Neutrophil (primary cell): ENCODE measurements at regions not wholly inside any gene's neighbourhood (a gene's known extent, or its start where the extent isn't known, plus 50 kb on each side); places are given as distances from the start of the nearest gene placed in this dataset.
"Not testable (repeated sequence)": the region's sequence is repeated elsewhere in the genome, so short reads cannot be mapped to it uniquely, and the experiment has no call there.

Source experiments
- H3K27ac ChIP-seq: fragments of 200-600 bp; sonication (generic); 2 replicates; pipeline ENCODE4 v1.5.1; 2016; ENCODE audit warnings: mild to moderate bottlenecking, moderate library complexity
- H3K27me3 ChIP-seq: fragments of 200-600 bp; sonication (generic); 2 replicates; pipeline ENCODE4 v1.6.0; 2016; ENCODE audit warnings: mild to moderate bottlenecking
- H3K36me3 ChIP-seq: fragments of 200-600 bp; sonication (generic); 2 replicates; pipeline ENCODE4 v1.5.1; 2017
- H3K4me1 ChIP-seq, 2 experiments: fragments of 200-600 bp in 1 of 2; sonication (generic) in 1 of 2; 1 replicate in 1 of 2; 2 replicates in 1 of 2; pipeline versions ENCODE4 v1.5.1 to v1.6.1; 2013 to 2016; ENCODE audit warnings: low read depth in 1 of 2, low read length in 1 of 2, mild to moderate bottlenecking in 1 of 2, moderate library complexity in 1 of 2; ENCODE audit not compliant: control insufficient read depth in 1 of 2, insufficient read depth in 1 of 2
- H3K4me3 ChIP-seq, 2 experiments: fragments of 200-600 bp in 1 of 2; sonication (generic) in 1 of 2; 1 replicate in 1 of 2; 2 replicates in 1 of 2; pipeline ENCODE4 v1.5.1; 2013 to 2016; ENCODE audit warnings: low read depth in 1 of 2, low read length in 1 of 2, mild to moderate bottlenecking in 1 of 2, moderate library complexity in 1 of 2
- H3K9me3 ChIP-seq: fragments of 200-600 bp; sonication (generic); 2 replicates; pipeline ENCODE4 v1.5.1; 2016
- CTCF ChIP-seq: fragments of 200-600 bp; sonication (generic); IDR thresholded peaks from 2 replicates; pipeline ENCODE4 v1.5.1; 2016; ENCODE audit warnings: antibody characterized with exemption

DNA sequence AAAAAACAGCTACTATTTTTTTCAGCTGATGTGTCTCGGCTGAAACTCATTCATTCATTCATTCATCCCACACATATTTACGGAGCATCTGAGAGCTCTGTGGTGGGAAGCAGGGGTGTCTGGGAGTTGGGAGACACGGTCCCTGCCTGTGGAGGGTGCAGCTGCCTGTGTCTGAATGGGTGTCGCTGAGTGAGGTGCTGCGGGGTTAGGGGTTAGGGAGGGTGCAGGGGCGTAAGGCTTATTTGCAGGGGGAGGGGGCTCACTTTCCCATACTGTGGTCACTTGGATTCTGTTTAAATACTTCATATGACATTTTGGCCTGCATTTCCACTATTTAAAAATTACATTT, 89.4 kb upstream of the ASB18 start:
- no peak overlapping the region for H3K27ac ChIP-seq
- H3K4me1 ChIP-seq: no peaks in the 10 kb centered on the region
- no peaks in the 10 kb centered on the region for H3K36me3 ChIP-seq
- no peak overlapping the region for H3K4me3 ChIP-seq
- H3K27me3 ChIP-seq: no peaks in the 10 kb centered on the region
- no peaks in the 10 kb centered on the region for H3K9me3 ChIP-seq
- TF ChIP-seq CTCF: no peak

DNA sequence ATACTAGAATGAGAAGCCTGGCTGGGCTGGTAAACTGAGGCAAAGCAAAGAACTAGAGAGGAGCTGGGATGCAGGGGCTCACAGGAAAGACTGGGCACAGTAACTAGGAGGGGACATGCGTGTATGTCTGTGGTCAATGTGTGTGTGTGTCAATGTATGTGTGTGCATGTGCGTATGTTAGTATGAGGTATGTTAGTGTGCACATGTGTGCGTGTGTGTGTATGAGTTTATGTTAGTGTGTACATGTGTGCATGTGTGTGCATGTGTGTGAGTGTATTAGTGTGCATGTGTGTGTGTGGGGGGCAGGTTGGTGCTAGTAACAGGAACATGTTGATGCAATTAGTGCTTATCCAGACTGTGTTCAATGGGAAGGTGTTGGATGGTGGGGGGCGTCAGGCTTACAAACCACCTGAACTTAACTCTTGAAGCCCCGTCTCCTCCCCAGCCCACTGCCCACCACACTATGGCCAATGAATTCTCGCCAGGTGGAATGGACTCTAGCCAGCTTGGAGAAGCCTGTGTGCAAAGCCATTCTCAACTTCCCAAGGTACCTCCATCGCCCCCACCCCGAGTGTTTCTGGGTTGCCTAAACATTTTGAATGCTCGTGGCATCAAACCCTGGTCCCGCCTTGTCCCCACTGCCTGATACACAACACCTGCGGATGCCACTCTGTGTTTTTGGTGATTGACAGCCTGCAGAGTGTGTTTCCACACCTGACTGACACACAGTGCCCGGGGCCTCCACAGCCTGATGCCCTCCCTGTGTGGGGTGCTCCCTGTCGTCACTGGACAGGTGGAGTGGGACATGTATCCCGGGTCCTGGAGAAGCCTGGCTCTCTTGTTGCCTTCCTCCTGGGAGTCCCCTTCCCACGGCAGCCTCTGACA, 90.1 kb upstream of the ASB18 start:
- Histone ChIP-seq H3K27me3 (peaks cover 2% of the 10 kb centered on the region), H3K4me3 (no peak overlapping the region), H3K4me1 (no peaks in the 10 kb centered on the region), H3K27ac (no peak overlapping the region), H3K9me3 (no peaks in the 10 kb centered on the region), H3K36me3 (no peaks in the 10 kb centered on the region)
- no peak for TF ChIP-seq CTCF

GRCh38 chr2:236354973-236355595, 90.9 kb upstream of the ASB18 start:
- no peaks in the 10 kb centered on the region for H3K9me3 ChIP-seq
- H3K4me3 ChIP-seq: no peak overlapping the region
- peaks cover 8% of the 10 kb centered on the region for H3K27me3 ChIP-seq
- H3K36me3 ChIP-seq: no peaks in the 10 kb centered on the region
- no peak for TF ChIP-seq CTCF
- H3K4me1 ChIP-seq: no peaks in the 10 kb centered on the region
- no peak overlapping the region for H3K27ac ChIP-seq

DNA sequence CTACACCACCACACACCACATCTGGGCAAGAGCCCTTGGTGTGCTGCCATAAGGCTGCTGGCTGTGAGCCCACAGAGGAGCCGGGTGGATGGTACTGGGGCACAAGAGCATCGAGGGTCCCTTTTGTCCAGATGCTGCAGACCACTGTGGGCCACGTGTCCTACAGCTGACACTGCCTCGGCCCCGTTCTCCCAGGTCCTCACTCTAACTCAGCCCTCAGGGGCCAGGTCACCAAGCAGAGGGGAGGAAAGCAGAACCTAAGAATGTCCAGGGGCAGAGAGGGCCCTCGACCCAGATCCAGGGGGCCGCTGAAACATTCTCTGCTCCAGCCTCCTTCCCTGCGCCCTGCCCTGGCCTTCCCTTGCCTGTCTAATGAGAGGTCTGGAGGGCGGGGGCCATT, 91.7 kb upstream of the ASB18 start:
- H3K27ac ChIP-seq: no peak overlapping the region
- no peaks in the 10 kb centered on the region for H3K36me3 ChIP-seq
- no peak for TF ChIP-seq CTCF
- no peak overlapping the region for H3K4me3 ChIP-seq
- H3K4me1 ChIP-seq: no peaks in the 10 kb centered on the region
- H3K9me3 ChIP-seq: no peaks in the 10 kb centered on the region
- peaks cover 15% of the 10 kb centered on the region for H3K27me3 ChIP-seq

- H3K27ac ChIP-seq, H3K9me3 ChIP-seq, H3K36me3 ChIP-seq, H3K4me3 ChIP-seq, H3K4me1 ChIP-seq: not testable (repeated sequence)
- peaks cover 16% of the 10 kb centered on the region for H3K27me3 ChIP-seq
Observed at GRCh38 chr2:236356321-236356720, 92.1 kb upstream of the ASB18 start.

DNA sequence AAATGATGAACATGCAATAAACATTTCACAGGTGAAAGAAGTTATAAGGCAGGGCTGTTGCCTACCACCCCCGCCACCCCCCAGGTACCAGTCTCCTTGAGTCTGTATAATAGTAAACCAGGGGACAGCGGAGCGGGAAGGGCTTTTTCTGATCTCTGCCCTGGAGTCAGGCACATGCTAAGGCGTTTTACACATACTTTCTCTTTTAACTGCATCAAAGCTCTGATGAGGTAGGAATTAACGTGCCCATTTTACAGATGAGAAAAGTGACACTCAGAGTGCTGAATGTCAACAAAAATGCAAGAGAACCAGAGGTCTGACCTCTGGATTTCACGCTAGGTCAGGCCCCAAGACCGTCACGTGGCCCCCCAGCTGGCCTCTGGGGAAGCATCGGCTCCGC, 94.3 kb upstream of the ASB18 start:
- not testable (repeated sequence) for H3K36me3 ChIP-seq, H3K4me1 ChIP-seq, H3K27ac ChIP-seq, H3K4me3 ChIP-seq, H3K9me3 ChIP-seq
- peaks cover 28% of the 10 kb centered on the region for H3K27me3 ChIP-seq
